Vagina (tissue), 2 donors: ENCODE measurements at regions not wholly inside any gene's neighbourhood (a gene's known extent, or its start where the extent isn't known, plus 50 kb on each side); places are given as distances from the start of the nearest gene placed in this dataset.

Experiments
- CTCF ChIP-seq, 3 experiments: fragments of 450-650 bp in 2 of 3; fragments of 200-600 bp in 1 of 3; sonication (generic) in 1 of 3; IDR thresholded peaks; one replicate each; pipeline ENCODE4 v1.5.1; 2017 to 2019; ENCODE audit warnings: antibody characterized with exemption in 3 of 3, mild to moderate bottlenecking in 2 of 3, moderate library complexity in 2 of 3
- POLR2AphosphoS5 ChIP-seq, 2 donors: sonication (generic); formaldehyde crosslinking; IDR thresholded peaks; one replicate each; pipeline ENCODE4 v1.9.0; 2017; ENCODE audit warnings: antibody characterized with exemption in 2 of 2, mild to moderate bottlenecking in 2 of 2, low read depth in 1 of 2; ENCODE audit not compliant: insufficient read depth in 1 of 2

- TF ChIP-seq CTCF (IDR thresholded peaks at IDR 0.05), result no peak
- no peak for TF ChIP-seq POLR2AphosphoS5 (IDR thresholded peaks at IDR 0.05; ENCODE audit: insufficient read depth in 1 of 2, low read depth in 1 of 2)
Measured at GRCh38 chr20:51284871-51285270, 257.6 kb downstream of the NFATC2 start.
